ENCODE measurements at regions not wholly inside any gene's neighbourhood (a gene's known extent, or its start where the extent isn't known, plus 50 kb on each side); places are given as distances from the start of the nearest gene placed in this dataset.

GRCh38 chr1:220431554-220432239 is 96.2 kb upstream of the MARK1 start:
- TF ChIP-seq CTCF (IDR thresholded peaks at IDR 0.05) (no peak), POLR2A (IDR thresholded peaks at IDR 0.05) (no peak)

Measured in body of pancreas (tissue), 4 donors.